Spleen (tissue), 11 donors: ENCODE measurements at regions not wholly inside any gene's neighbourhood (a gene's known extent, or its start where the extent isn't known, plus 50 kb on each side); places are given as distances from the start of the nearest gene placed in this dataset.

Experiments used
- DNase-seq: peaks from one replicate; pipeline ENCODE4 v3.0.0-alpha.2; 2020
- H3K27ac ChIP-seq, 8 donors: fragments of 200-600 bp; sonication (generic) in 7 of 8; 1 replicate in 4 of 8; 2 replicates in 4 of 8; pipeline versions ENCODE4 v1.5.0 to v1.8.0; 2016 to 2021; ENCODE audit warnings: inconsistent platforms in 4 of 8, mild to moderate bottlenecking in 4 of 8, moderate library complexity in 1 of 8
- H3K27me3 ChIP-seq, 7 donors: fragments of 200-600 bp; sonication (generic) in 6 of 7; replicated peaks in 1 of 7; 1 replicate in 4 of 7; 2 replicates in 3 of 7; pipeline versions ENCODE4 v1.5.0 to v1.8.0; 2016 to 2021; ENCODE audit warnings: inconsistent platforms in 3 of 7, mild to moderate bottlenecking in 1 of 7
- H3K36me3 ChIP-seq, 6 donors: fragments of 200-600 bp; sonication (generic) in 5 of 6; 1 replicate in 4 of 6; 2 replicates in 2 of 6; pipeline versions ENCODE4 v1.5.0 to v1.8.0; 2016 to 2021; ENCODE audit warnings: inconsistent platforms in 2 of 6
- H3K4me1 ChIP-seq, 6 donors: fragments of 200-600 bp; sonication (generic) in 5 of 6; 1 replicate in 3 of 6; 2 replicates in 3 of 6; pipeline versions ENCODE4 v1.5.0 to v1.8.0; 2016 to 2021; ENCODE audit warnings: inconsistent platforms in 3 of 6
- H3K4me3 ChIP-seq, 8 donors: fragments of 200-600 bp; sonication (generic) in 7 of 8; 1 replicate in 4 of 8; 2 replicates in 4 of 8; pipeline versions ENCODE4 v1.5.0 to v1.8.0; 2016 to 2021; ENCODE audit warnings: inconsistent platforms in 4 of 8, mild to moderate bottlenecking in 4 of 8, moderate library complexity in 2 of 8
- H3K9me3 ChIP-seq, 8 donors: fragments of 200-600 bp; sonication (generic) in 7 of 8; 1 replicate in 4 of 8; 2 replicates in 4 of 8; pipeline versions ENCODE4 v1.5.0 to v1.8.0; 2016 to 2021; ENCODE audit warnings: inconsistent platforms in 4 of 8
- POLR2A ChIP-seq, 3 donors: fragments of 450-650 bp; IDR thresholded peaks; one replicate each; pipeline ENCODE4 v1.5.1; 2017; ENCODE audit warnings: antibody characterized with exemption in 3 of 3, mild to moderate bottlenecking in 1 of 3
- POLR2AphosphoS5 ChIP-seq, 3 donors: sonication (generic); formaldehyde crosslinking; IDR thresholded peaks; one replicate each; pipeline ENCODE4 v1.5.1; 2017; ENCODE audit warnings: antibody characterized with exemption in 3 of 3
- whole genome bisulfite sequencing, 5 donors: extraction: QIAGEN DNeasy Blood & Tissue Kit in 3 of 5; methylation state at CpG; one replicate each; pipeline versions ENCODE4 v1.1.5 to v1.1.7; 2013 to 2018; 5-methylcytosine and 5-hydroxymethylcytosine counted together
- intact Hi-C: fragments of 100-400 bp; cut with DNase I; formaldehyde crosslinking; loops from one replicate; pipeline ENCODE4 v1.15.0; 2023; ENCODE audit warnings: low total_unique reads
- TF ChIP-seq, protein P1 (sequence below), 11 experiments: fragments of 200-600 bp in 7 of 11; fragments of 450-650 bp in 4 of 11; sonication (generic) in 4 of 11; IDR thresholded peaks in 8 of 11; conservative IDR thresholded peaks in 3 of 11; 1 replicate in 7 of 11; 2 replicates in 4 of 11; pipeline versions ENCODE4 v1.4.0 to v1.8.0; 2016 to 2021; ENCODE audit warnings: antibody characterized with exemption in 11 of 11, inconsistent platforms in 4 of 11, mild to moderate bottlenecking in 1 of 11
- donor health status: healthy with polysubstance abuse.
- donor health status: DM: no; HTN: no; CAD: no; lungs with moderate emphysema.
- donor health status: DM: no; HTN: no; CAD: no.
- donor health status: Bipolar disorder and iron deficiency.
- donor health status: healthy.
- donor health status: DM: no; HTN: no; CAD: no.
- donor health status: DM: yes; HTN: yes; CAD: no.

GRCh38 chr13:21938636-21939035 is 267.8 kb downstream of the FGF9 start:
- intact Hi-C loops: no loop called here

GRCh38 chr13:21942061-21942460 is 271.2 kb downstream of the FGF9 start:
- Histone ChIP-seq H3K4me3 (no peak overlapping the region), H3K27ac (no peak overlapping the region), H3K9me3 (peaks cover 0 to 49% (median 37%) of the 10 kb centered on the region in 8 donors), H3K4me1 (no peaks in the 10 kb centered on the region), H3K27me3 (no peaks in the 10 kb centered on the region), H3K36me3 (no peaks in the 10 kb centered on the region)
- DNase-seq: no peak
- WGBS, 5 donors: 87 to 96% (median 93%) methylated on average over 7 of the region's 7 CpGs
- TF ChIP-seq, protein P1, sequence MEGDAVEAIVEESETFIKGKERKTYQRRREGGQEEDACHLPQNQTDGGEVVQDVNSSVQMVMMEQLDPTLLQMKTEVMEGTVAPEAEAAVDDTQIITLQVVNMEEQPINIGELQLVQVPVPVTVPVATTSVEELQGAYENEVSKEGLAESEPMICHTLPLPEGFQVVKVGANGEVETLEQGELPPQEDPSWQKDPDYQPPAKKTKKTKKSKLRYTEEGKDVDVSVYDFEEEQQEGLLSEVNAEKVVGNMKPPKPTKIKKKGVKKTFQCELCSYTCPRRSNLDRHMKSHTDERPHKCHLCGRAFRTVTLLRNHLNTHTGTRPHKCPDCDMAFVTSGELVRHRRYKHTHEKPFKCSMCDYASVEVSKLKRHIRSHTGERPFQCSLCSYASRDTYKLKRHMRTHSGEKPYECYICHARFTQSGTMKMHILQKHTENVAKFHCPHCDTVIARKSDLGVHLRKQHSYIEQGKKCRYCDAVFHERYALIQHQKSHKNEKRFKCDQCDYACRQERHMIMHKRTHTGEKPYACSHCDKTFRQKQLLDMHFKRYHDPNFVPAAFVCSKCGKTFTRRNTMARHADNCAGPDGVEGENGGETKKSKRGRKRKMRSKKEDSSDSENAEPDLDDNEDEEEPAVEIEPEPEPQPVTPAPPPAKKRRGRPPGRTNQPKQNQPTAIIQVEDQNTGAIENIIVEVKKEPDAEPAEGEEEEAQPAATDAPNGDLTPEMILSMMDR (IDR thresholded peaks at IDR 0.05 in 8 of 11, conservative IDR thresholded peaks at IDR 0.05 in 3 of 11): no peak
- intact Hi-C loops: no loop called here

More at GRCh38 chr13:21938636-21939035, 267.8 kb downstream of the FGF9 start:
- DNase-seq: no peak
- no peaks in the 10 kb centered on the region for H3K4me1 ChIP-seq
- 78 to 85% (median 81%) methylated on average over 7 of the region's 7 CpGs for WGBS, 5 donors
- no peak overlapping the region for H3K4me3 ChIP-seq
- TF ChIP-seq POLR2A (IDR thresholded peaks at IDR 0.05): no peak
- TF ChIP-seq, protein P1 (IDR thresholded peaks at IDR 0.05 in 8 of 11, conservative IDR thresholded peaks at IDR 0.05 in 3 of 11): no peak
- TF ChIP-seq POLR2AphosphoS5 (IDR thresholded peaks at IDR 0.05): no peak
- H3K27ac ChIP-seq: no peak overlapping the region
- H3K9me3 ChIP-seq: peaks cover 0 to 15% (median 6%) of the 10 kb centered on the region in 8 donors
- no peaks in the 10 kb centered on the region for H3K36me3 ChIP-seq
- no peaks in the 10 kb centered on the region for H3K27me3 ChIP-seq

- H3K4me1 ChIP-seq: peaks cover 0 to 5% (median 0%) of the 10 kb centered on the region in 6 donors
- TF ChIP-seq, protein P1 (IDR thresholded peaks at IDR 0.05 in 8 of 11, conservative IDR thresholded peaks at IDR 0.05 in 3 of 11): no peak
- TF ChIP-seq POLR2A (IDR thresholded peaks at IDR 0.05) (no peak), POLR2AphosphoS5 (IDR thresholded peaks at IDR 0.05) (no peak)
- DNase-seq: no peak
- no peak overlapping the region for H3K4me3 ChIP-seq
- intact Hi-C loops: no loop called here
- no peaks in the 10 kb centered on the region for H3K36me3 ChIP-seq
- H3K9me3 ChIP-seq: peaks cover 0 to 53% (median 38%) of the 10 kb centered on the region in 8 donors
- H3K27me3 ChIP-seq: no peaks in the 10 kb centered on the region
- no peak overlapping the region for H3K27ac ChIP-seq
These were observed 273.7 kb downstream of the FGF9 start for GRCh38 chr13:21944610-21945009.

GRCh38 chr13:21945195-21945594 is 274.3 kb downstream of the FGF9 start:
- H3K4me1 ChIP-seq: peaks cover 0 to 5% (median 0%) of the 10 kb centered on the region in 6 donors
- TF ChIP-seq POLR2AphosphoS5 (IDR thresholded peaks at IDR 0.05) (no peak), POLR2A (IDR thresholded peaks at IDR 0.05) (no peak)
- TF ChIP-seq, protein P1 (IDR thresholded peaks at IDR 0.05 in 8 of 11, conservative IDR thresholded peaks at IDR 0.05 in 3 of 11): no peak
- peaks cover 0 to 53% (median 38%) of the 10 kb centered on the region in 8 donors for H3K9me3 ChIP-seq
- no peaks in the 10 kb centered on the region for H3K36me3 ChIP-seq
- H3K4me3 ChIP-seq: no peak overlapping the region
- H3K27me3 ChIP-seq: no peaks in the 10 kb centered on the region
- intact Hi-C loops: no loop called here
- WGBS, 5 donors: 73 to 88% (median 83%) methylated on average over 3 of the region's 3 CpGs
- no peak overlapping the region for H3K27ac ChIP-seq
- DNase-seq: no peak
